Thymus (tissue), 11 donors: ENCODE measurements at regions not wholly inside any gene's neighbourhood (a gene's known extent, or its start where the extent isn't known, plus 50 kb on each side); places are given as distances from the start of the nearest gene placed in this dataset.

Experiments used
- DNase-seq, 9 donors: peaks; one replicate each; pipeline ENCODE4 v3.0.0-alpha.2; 2013; ENCODE audit warnings: low spot score in 9 of 9, low read depth in 6 of 9, missing footprints in 1 of 9
- H3K27ac ChIP-seq, 2 donors: one replicate each; pipeline ENCODE4 v1.5.1; 2013; ENCODE audit warnings: control low read depth in 1 of 2, low read depth in 1 of 2, low read length in 1 of 2, mild to moderate bottlenecking in 1 of 2, moderate library complexity in 1 of 2
- H3K27me3 ChIP-seq, 2 donors: one replicate each; pipeline ENCODE4 v1.5.1; 2013; ENCODE audit warnings: low read length in 1 of 2; ENCODE audit not compliant: control insufficient read depth in 2 of 2, insufficient read depth in 1 of 2
- H3K36me3 ChIP-seq, 2 donors: one replicate each; pipeline ENCODE4 v1.5.1; 2013; ENCODE audit warnings: low read length in 1 of 2, mild to moderate bottlenecking in 1 of 2, moderate library complexity in 1 of 2; ENCODE audit not compliant: control insufficient read depth in 2 of 2, insufficient read depth in 2 of 2
- H3K4me1 ChIP-seq, 2 donors: one replicate each; pipeline ENCODE4 v1.5.1; 2013; ENCODE audit warnings: low read length in 2 of 2; ENCODE audit not compliant: control insufficient read depth in 2 of 2, insufficient read depth in 2 of 2
- H3K4me3 ChIP-seq, 2 donors: one replicate each; pipeline ENCODE4 v1.5.1; 2013; ENCODE audit warnings: low read length in 2 of 2, control low read depth in 1 of 2, mild to moderate bottlenecking in 1 of 2
- H3K9me3 ChIP-seq, 2 donors: one replicate each; pipeline ENCODE4 v1.5.1; 2013; ENCODE audit warnings: low read length in 1 of 2, mild to moderate bottlenecking in 1 of 2; ENCODE audit not compliant: control insufficient read depth in 2 of 2, insufficient read depth in 1 of 2
- WGBS: extraction: QIAGEN DNeasy Blood & Tissue Kit; methylation state at CpG from one replicate; pipeline ENCODE4 v1.1.7; 2013; 5-methylcytosine and 5-hydroxymethylcytosine counted together
- donor health status: healthy.

DNA sequence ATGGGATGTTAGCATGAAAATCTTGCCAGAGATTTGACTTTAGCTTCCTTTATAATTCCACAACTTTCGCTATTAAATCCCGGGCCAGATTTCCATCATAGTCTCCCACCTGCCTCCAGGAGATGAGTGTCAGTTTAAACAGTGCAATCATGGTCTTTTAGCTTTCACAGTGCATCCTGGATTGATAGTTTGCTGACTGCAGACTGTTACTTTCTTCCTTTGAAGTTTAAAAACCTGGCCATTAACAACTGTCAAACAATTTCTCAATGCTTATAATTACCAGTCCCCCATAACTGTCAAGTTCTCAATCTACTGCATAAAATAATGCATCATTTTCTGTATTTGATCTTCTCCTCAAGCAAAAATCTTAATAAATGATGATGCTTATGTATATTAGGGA lies 108.4 kb upstream of the FSTL5 start:
- Histone ChIP-seq H3K36me3 (no peaks in the 10 kb centered on the region), H3K27ac (no peak overlapping the region), H3K4me1 (no peaks in the 10 kb centered on the region), H3K9me3 (no peaks in the 10 kb centered on the region), H3K4me3 (no peak overlapping the region), H3K27me3 (no peaks in the 10 kb centered on the region)
- WGBS, result 98% methylated on average over 2 of the region's 2 CpGs
- DNase-seq, result no peak

DNA sequence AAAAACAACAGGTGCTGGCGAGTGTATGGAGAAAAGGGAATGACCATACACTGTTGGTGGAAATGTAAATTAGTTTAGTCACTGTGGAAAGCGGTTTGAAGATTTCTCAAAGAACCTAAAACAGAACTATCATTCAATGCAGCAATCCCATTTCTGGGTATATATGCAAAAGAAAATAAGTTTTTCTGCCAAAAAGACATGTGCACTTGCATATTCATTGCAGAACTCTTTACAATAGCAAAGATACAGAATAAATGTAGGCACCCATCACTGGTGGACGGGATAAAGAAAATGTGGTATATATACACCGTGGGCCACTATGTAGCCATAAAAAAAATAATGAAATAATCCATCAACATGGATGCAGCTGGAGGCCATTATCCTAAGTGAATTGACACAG lies 105.1 kb upstream of the FSTL5 start:
- Histone ChIP-seq H3K4me3 (no peak overlapping the region), H3K27me3 (no peaks in the 10 kb centered on the region), H3K4me1 (no peaks in the 10 kb centered on the region), H3K9me3 (no peaks in the 10 kb centered on the region), H3K27ac (no peak overlapping the region), H3K36me3 (no peaks in the 10 kb centered on the region)
- WGBS, result 92% methylated on average over 4 of the region's 4 CpGs
- DNase-seq, result no peak

DNA sequence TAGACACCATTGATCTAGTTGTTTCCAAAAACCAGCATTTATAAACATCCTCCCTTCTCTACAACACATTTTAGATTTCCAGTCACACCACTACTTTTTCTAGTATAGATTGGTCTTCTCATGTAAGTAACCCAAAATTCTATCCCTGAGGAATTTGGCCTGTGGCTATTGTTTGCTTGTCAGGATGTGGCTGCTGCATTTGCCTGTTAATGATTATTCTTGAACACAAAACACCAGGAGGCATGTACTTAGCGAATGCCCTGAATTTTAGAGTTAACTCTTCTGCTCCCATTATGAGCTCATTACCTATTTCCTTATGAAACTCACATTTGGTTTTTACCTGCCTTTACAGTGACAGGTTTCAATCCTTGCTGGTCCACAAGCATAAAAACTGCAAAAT lies 102.0 kb upstream of the FSTL5 start:
- 75% methylated on average over 1 of the region's 1 CpG for WGBS
- Histone ChIP-seq H3K9me3 (no peaks in the 10 kb centered on the region), H3K36me3 (no peaks in the 10 kb centered on the region), H3K4me3 (no peak overlapping the region), H3K4me1 (no peaks in the 10 kb centered on the region), H3K27ac (no peak overlapping the region), H3K27me3 (no peaks in the 10 kb centered on the region)
- no peak for DNase-seq

DNA sequence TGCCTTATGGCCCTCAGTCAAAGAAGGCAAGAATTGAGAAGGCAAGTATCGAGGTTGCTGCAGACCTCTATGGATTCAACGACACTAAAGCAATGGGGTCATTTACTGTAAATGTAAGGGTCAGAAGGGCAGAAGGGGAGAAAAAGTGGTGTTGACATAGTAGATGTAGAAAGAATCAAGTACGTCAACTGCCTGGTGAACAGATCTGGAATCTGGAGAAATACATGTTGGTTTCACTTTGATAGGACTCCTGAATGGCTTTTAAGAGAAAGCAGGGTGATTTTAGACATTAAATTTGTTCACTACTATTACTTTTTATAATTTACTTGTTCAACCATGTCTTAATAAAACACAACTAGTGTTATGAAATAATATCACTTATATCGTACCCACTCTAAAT lies 81.3 kb upstream of the FSTL5 start:
- Histone ChIP-seq H3K9me3 (no peaks in the 10 kb centered on the region), H3K36me3 (no peaks in the 10 kb centered on the region), H3K27me3 (no peaks in the 10 kb centered on the region), H3K4me3 (no peak overlapping the region), H3K4me1 (no peaks in the 10 kb centered on the region), H3K27ac (no peak overlapping the region)
- DNase-seq, result no peak
- WGBS, result 96% methylated on average over 4 of the region's 4 CpGs

DNA sequence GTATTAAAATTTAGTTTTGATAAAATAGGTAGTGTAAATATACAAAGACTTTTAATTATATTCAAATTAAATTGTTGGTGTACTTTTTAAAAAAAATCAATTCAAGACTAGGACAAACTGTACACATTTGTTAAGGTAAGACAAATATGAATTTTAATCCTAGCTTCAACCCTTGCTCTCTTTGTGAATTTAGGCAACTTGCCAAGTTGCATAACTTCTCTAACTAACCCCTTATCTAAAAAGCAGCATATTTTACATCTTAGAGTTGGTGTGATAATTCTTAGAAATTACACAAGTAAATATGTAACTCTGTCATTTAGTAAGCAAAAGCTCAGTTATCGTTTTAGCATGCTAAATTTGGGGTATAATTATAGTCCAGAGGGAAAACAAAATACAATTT lies 78.1 kb upstream of the FSTL5 start:
- no peak overlapping the region for H3K4me3 ChIP-seq
- 7% methylated on average over 1 of the region's 1 CpG for WGBS
- H3K36me3 ChIP-seq, result no peaks in the 10 kb centered on the region
- no peak for DNase-seq
- H3K4me1 ChIP-seq, result no peaks in the 10 kb centered on the region
- no peak overlapping the region for H3K27ac ChIP-seq
- H3K27me3 ChIP-seq, result no peaks in the 10 kb centered on the region
- H3K9me3 ChIP-seq, result no peaks in the 10 kb centered on the region

DNA sequence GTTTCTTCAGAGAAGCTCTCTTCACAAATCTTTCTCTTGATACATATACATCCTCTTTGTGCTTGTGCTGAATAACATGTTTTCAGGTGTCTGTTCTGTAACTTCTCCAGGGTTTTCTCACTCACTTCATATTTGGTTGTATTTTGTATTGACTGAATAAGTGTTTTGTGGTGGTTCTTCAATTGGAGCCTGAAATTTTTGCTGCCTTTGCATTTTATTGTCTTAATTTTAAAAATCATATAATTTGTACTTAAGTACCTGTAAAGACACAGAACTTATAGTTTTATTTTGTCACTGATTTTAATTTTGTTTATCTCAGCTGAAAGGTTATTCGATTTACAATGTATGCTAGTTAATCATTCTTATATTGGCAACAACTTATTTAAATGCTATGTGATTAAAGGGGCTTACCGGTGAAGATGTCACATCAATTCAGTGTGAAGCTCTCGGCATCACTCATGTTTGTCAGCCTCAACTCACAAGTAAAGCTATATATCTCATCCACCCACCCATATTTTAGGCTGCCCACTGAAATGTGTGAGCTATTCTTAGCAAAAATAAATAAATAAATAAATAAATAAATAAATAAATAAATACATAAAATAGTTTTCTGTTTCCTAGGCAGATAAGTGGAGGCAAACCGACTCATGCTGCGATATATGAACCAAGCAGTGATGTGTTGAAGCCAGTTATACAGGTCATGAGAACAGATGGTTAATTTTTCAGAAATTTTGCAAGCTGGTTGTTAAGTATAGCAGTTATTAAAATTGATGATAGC lies 76.4 kb upstream of the FSTL5 start:
- Histone ChIP-seq H3K36me3 (no peaks in the 10 kb centered on the region), H3K27ac (no peak overlapping the region), H3K27me3 (no peaks in the 10 kb centered on the region), H3K4me1 (no peaks in the 10 kb centered on the region), H3K9me3 (no peaks in the 10 kb centered on the region), H3K4me3 (no peak overlapping the region)
- no peak for DNase-seq
- WGBS, result 95% methylated on average over 5 of the region's 5 CpGs

DNA sequence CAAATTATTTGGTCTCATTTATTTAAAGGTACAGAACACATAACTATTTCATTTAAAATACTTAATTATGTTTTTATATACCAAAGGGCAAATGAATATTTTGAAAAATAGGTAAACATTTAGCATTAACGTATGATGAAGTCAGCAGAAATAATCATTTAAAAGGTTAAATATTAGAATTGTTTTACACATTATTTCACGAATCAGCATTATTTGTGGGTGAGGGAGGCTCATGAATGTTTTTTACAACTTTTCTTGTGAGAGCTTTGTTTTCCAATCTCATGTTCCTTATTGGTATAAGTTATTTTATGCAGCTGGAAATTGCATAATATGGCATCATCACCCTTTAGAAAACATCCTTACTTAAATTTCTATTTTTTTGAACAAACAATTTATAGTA lies 73.9 kb upstream of the FSTL5 start:
- Histone ChIP-seq H3K4me3 (no peak overlapping the region), H3K36me3 (no peaks in the 10 kb centered on the region), H3K27ac (no peak overlapping the region), H3K9me3 (no peaks in the 10 kb centered on the region), H3K27me3 (no peaks in the 10 kb centered on the region), H3K4me1 (no peaks in the 10 kb centered on the region)
- 91% methylated on average over 2 of the region's 2 CpGs for WGBS
- DNase-seq, result no peak

DNA sequence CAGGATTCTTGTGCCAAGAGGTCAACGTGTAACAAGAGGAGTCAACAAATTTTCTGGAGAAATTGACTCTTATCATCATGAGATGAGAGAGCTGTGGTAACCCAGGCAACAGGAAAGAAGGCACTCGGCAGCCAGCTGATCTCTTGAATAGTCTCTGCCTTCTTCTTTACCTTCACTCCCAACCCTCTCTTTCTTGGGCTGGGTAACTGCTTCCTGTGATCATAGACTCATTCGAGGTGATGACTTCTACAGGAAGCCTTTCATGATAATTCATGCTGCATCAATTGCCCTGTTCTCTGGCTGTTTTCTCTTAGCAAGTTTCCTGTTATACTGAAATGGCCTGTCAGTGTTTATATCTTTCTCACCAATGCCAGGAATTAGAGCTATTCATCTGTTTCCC lies 70.8 kb upstream of the FSTL5 start:
- DNase-seq, result no peak
- Histone ChIP-seq H3K9me3 (no peaks in the 10 kb centered on the region), H3K27ac (no peak overlapping the region), H3K4me1 (no peaks in the 10 kb centered on the region), H3K27me3 (no peaks in the 10 kb centered on the region), H3K36me3 (no peaks in the 10 kb centered on the region), H3K4me3 (no peak overlapping the region)
- WGBS, result 53% methylated on average over 3 of the region's 3 CpGs

DNA sequence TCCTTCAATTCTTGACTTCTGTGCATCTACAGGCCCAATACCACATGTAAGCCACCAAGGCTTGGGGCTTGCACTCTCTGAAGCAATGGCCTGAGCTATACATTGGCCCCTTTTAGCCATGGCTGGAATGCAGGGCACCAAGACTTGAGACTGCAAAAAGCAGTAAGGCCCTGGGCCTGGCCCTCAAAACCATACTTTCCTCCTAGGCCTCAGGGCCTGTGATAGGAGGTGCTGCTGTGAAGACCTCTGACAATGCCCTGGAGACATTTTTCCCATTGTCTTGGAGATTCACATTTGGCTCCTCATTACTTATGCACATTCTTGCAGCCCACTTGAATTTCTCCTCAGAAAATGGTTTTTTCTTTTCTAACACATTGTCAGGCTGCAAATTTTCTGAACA lies 68.5 kb upstream of the FSTL5 start:
- DNase-seq, result no peak
- Histone ChIP-seq H3K4me1 (no peaks in the 10 kb centered on the region), H3K4me3 (no peak overlapping the region), H3K9me3 (no peaks in the 10 kb centered on the region), H3K36me3 (no peaks in the 10 kb centered on the region), H3K27ac (no peak overlapping the region), H3K27me3 (no peaks in the 10 kb centered on the region)

DNA sequence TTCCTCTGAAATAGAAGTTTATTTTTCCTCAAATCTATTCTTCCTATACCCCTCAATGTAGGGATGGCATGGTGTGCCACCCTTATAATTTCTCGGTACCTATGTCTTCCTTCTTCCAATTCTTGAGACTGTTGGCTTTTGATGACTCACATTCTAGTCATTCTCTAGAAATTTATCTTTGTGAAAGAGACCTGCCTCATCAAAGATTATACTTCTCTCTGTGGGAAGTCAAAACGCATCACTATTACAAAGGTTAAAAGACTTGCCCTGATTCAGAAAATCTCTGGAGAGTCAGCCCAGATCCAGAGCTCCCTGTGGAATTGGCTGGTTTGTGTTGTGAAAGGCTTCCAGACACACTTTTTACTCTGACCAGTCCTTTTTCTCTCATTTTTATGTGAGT lies 65.9 kb upstream of the FSTL5 start:
- Histone ChIP-seq H3K36me3 (no peaks in the 10 kb centered on the region), H3K4me3 (no peak overlapping the region), H3K27ac (no peak overlapping the region), H3K4me1 (no peaks in the 10 kb centered on the region), H3K9me3 (no peaks in the 10 kb centered on the region), H3K27me3 (no peaks in the 10 kb centered on the region)
- 91% methylated on average over 2 of the region's 2 CpGs for whole genome bisulfite sequencing
- no peak for DNase-seq
